ENCODE measurements at regions not wholly inside any gene's neighbourhood (a gene's known extent, or its start where the extent isn't known, plus 50 kb on each side); places are given as distances from the start of the nearest gene placed in this dataset.

- no peak for DNase-seq (ENCODE audit: low read depth, low spot score)
- H3K4me3 ChIP-seq (ENCODE audit: low read length): no peak overlapping the region
Observed at GRCh38 chr2:23314687-23315086, 70.3 kb upstream of the KLHL29 start.

- DNase-seq (ENCODE audit: low read depth, low spot score): peak; percentile 53
- H3K4me3 ChIP-seq (ENCODE audit: low read length): no peak overlapping the region
Observed at GRCh38 chr2:23320058-23320457, 64.9 kb upstream of the KLHL29 start.

DNA sequence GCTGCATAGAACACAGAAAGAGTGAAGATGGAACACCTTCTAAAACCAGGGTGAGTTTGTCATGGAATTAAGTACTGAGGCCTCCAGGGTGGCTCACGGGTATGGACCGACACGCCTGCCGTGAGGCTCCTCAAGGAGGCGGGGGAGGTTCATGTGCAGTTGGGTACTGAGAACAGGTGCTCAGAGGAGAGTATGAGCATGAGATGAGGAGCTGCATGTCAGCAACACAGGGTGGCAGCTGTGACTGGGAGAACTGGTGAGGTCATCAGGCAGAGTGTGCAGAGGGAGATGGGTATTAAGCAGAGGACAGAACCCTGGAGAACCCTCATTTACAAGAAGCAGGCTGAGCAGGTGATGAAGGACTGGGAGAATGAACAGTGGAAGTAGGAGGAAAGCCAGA, 63.2 kb upstream of the KLHL29 start:
- H3K4me3 ChIP-seq (ENCODE audit: low read length): no peak overlapping the region
- DNase-seq (ENCODE audit: low read depth, low spot score): no peak

DNA sequence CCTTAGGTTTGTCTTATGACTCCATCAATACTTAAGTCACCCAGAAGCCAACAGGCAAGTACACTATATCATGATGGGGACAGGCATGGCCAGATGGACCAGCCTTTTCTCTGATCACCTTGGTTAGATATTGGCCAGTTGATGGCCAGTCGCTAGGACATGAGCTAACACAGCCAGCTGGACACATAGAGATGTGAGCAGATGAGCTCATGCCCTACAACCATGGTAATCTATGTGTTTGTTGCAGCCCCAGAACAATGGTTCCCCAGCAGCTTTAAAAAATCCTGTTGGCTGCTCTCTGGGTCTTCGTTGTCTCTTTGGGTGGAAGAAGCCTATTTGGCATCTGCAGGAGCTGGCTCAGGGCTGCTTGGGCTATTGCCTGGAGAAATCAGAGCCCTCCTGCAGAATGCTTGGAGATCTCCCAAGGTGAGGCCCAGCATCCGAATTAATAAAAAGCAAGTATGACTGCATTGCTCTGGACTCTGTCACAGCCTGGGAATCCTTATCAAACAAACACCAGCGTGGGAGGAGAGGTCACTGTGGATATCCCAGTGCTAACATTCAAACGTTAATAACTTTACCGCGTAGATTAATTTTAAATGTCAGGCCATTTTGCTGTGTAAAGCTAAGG, 62.3 kb upstream of the KLHL29 start:
- no peak overlapping the region for H3K4me3 ChIP-seq (ENCODE audit: low read length)
- DNase-seq (ENCODE audit: low read depth, low spot score): no peak

- no peak for DNase-seq (ENCODE audit: low read depth, low spot score)
- no peak overlapping the region for H3K4me3 ChIP-seq (ENCODE audit: low read length)
Observed at GRCh38 chr2:23323198-23323916, 61.6 kb upstream of the KLHL29 start.

- no peak overlapping the region for H3K4me3 ChIP-seq (ENCODE audit: low read length)
- DNase-seq (ENCODE audit: low read depth, low spot score): no peak
Observed at GRCh38 chr2:23323917-23324680, 60.9 kb upstream of the KLHL29 start.

- H3K4me3 ChIP-seq (ENCODE audit: low read length): no peak overlapping the region
- DNase-seq (ENCODE audit: low read depth, low spot score): no peak
Observed at GRCh38 chr2:23326330-23326729, 58.6 kb upstream of the KLHL29 start.

DNA sequence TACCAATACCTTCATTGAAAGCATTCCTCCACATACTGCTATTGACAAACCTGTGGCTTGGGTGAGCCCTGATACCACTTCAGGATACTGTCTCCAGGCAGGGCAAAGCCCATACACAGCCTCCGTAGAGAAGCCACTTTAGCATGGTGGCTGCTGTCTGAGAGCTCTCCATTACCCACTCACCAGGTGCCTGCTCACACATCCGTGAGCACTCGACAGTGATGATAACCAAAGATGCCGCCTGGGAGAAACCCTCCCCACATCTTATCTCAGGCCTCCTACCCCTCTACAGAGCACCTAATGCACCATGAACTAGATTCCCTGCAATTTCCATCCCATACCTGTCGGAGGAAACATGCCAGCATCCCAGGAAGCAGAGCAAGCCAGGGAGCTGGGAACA, 57.6 kb upstream of the KLHL29 start:
- no peak overlapping the region for H3K4me3 ChIP-seq (ENCODE audit: low read length)

DNA sequence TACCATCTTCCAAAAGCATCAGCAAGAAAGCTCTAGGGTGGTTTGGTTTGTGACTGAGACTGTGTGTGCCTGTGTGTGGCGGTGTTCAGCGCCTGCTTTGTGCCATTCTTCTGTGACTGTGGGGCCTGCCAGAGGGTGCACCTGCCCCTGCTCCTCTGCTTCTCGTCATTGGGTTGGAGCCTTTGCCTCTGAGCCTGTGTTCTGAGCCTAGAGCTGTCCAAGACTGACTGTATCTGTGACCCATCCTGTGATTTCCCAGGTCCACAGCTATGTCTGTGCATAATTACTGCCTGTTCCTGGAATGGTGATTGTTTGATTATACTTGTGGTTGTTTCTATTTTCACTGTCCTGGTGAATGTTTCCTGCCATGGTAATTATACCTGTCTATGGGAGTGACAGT, 57.1 kb upstream of the KLHL29 start:
- DNase-seq (ENCODE audit: low read depth, low spot score): no peak

More for the DNA sequence above, 57.6 kb upstream of the KLHL29 start:
- DNase-seq (ENCODE audit: low read depth, low spot score): no peak

GRCh38 chr2:23330214-23330613, 54.8 kb upstream of the KLHL29 start:
- H3K4me3 ChIP-seq (ENCODE audit: low read length): no peak overlapping the region
- DNase-seq (ENCODE audit: low read depth, low spot score): no peak

More for the DNA sequence above, 57.1 kb upstream of the KLHL29 start:
- no peak overlapping the region for H3K4me3 ChIP-seq (ENCODE audit: low read length)

Data from Jurkat, Clone E6-1 (cell line).